ENCODE measurements at regions not wholly inside any gene's neighbourhood (a gene's known extent, or its start where the extent isn't known, plus 50 kb on each side); places are given as distances from the start of the nearest gene placed in this dataset.

DNA sequence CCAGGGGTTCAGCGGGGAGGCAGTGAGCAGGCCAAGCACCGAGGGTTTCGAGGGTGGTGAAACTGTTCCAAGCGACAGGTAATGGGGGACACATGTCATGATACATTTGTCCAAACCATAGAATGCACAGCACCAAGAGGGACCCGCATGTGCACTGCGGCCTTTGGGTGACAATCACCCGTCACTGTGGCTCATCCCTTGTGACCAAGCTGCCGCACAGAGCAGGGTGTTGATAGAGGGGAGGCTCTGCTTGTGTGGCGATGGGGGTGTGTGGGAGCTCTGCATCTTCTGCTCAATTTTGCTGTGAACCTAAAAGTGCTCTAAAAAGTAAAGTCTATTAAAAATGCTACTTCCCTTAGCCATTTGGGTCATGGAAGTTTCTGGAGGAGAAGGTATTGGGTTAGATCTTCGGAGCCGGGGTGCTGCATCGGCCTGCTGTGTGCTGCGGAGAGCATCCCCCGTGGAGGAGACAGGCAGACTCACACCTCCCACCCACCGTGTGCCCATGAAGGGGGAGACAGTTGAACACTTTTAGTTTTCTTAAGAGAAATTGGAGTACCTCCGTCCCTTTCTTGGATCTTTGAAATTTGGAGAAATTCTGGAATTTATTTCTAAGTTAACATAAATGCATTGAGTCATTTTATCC, 280.4 kb upstream of the IRX2 start:
- 93% methylated on average over 6 of the region's 16 CpGs for WGBS (ENCODE audit: insufficient coverage)
- no peak overlapping the region for H3K4me3 ChIP-seq (ENCODE audit: control extremely low read depth in 1 of 5, extremely low read depth in 1 of 5, insufficient read depth in 1 of 5, low read depth in 2 of 5, low read length in 4 of 5)
- no peaks in the 10 kb centered on the region for H3K36me3 ChIP-seq (replicated peaks in 1 of 2; ENCODE audit: control extremely low read depth in 1 of 2, control insufficient read depth in 1 of 2, extremely low read depth in 1 of 2, insufficient read depth in 2 of 2, low read length in 1 of 2)
- H3K4me2 ChIP-seq (replicated peaks; ENCODE audit: low read depth, low read length, poor library complexity, severe bottlenecking), result no peak overlapping the region
- H3K27me3 Mint-ChIP-seq, result no peaks in the 10 kb centered on the region
- H3K27ac Mint-ChIP-seq, result no peak overlapping the region
- H3K9me3 ChIP-seq (ENCODE audit: control extremely low read depth in 1 of 3, control insufficient read depth in 2 of 3, insufficient read depth in 1 of 3, low read length in 2 of 3), result peaks cover 0 to 54% (median 0%) of the 10 kb centered on the region in 3 donors
- TF ChIP-seq EZH2 (IDR thresholded peaks at IDR 0.05; ENCODE audit: borderline replicate concordance, insufficient read depth, low read depth, low read length, poor library complexity, severe bottlenecking), result no peak
- TF ChIP-seq, protein P1, sequence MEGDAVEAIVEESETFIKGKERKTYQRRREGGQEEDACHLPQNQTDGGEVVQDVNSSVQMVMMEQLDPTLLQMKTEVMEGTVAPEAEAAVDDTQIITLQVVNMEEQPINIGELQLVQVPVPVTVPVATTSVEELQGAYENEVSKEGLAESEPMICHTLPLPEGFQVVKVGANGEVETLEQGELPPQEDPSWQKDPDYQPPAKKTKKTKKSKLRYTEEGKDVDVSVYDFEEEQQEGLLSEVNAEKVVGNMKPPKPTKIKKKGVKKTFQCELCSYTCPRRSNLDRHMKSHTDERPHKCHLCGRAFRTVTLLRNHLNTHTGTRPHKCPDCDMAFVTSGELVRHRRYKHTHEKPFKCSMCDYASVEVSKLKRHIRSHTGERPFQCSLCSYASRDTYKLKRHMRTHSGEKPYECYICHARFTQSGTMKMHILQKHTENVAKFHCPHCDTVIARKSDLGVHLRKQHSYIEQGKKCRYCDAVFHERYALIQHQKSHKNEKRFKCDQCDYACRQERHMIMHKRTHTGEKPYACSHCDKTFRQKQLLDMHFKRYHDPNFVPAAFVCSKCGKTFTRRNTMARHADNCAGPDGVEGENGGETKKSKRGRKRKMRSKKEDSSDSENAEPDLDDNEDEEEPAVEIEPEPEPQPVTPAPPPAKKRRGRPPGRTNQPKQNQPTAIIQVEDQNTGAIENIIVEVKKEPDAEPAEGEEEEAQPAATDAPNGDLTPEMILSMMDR (IDR thresholded peaks at IDR 0.05), result no peak
- H3K4me1 Mint-ChIP-seq, result no peaks in the 10 kb centered on the region
- ChIA-PET POLR2A (no interaction called here), CTCF (no interaction called here)
- H3K27ac ChIP-seq (ENCODE audit: low read length in 2 of 2), result no peak overlapping the region
- ATAC-seq (ENCODE audit: low read depth) (no peak), DNase-seq (no peak)
- H3K27me3 ChIP-seq (replicated peaks in 1 of 4; ENCODE audit: control extremely low read depth in 1 of 4, control insufficient read depth in 3 of 4, insufficient read depth in 4 of 4, low read length in 3 of 4), result no peaks in the 10 kb centered on the region
- no peaks in the 10 kb centered on the region for H3K4me1 ChIP-seq (ENCODE audit: control insufficient read depth in 2 of 2, insufficient read depth in 2 of 2, low read length in 2 of 2)
- H3K9ac ChIP-seq (ENCODE audit: low read length), result no peak overlapping the region
- no peak overlapping the region for H3K4me3 Mint-ChIP-seq
- intact Hi-C loops (cut with micrococcal nuclease), result no loop called here
- H3K79me2 ChIP-seq (ENCODE audit: control insufficient read depth, insufficient read depth, low read length), result no peaks in the 10 kb centered on the region
- no peaks in the 10 kb centered on the region for H4K20me1 ChIP-seq (ENCODE audit: control insufficient read depth, insufficient read depth, low read length, poor library complexity, severe bottlenecking)
- H3K9me3 Mint-ChIP-seq (ENCODE audit: insufficient read depth), result peaks cover 4% of the 10 kb centered on the region
- H2AFZ ChIP-seq (ENCODE audit: insufficient read depth, low read depth, low read length, poor library complexity, severe bottlenecking), result no peak overlapping the region

DNA sequence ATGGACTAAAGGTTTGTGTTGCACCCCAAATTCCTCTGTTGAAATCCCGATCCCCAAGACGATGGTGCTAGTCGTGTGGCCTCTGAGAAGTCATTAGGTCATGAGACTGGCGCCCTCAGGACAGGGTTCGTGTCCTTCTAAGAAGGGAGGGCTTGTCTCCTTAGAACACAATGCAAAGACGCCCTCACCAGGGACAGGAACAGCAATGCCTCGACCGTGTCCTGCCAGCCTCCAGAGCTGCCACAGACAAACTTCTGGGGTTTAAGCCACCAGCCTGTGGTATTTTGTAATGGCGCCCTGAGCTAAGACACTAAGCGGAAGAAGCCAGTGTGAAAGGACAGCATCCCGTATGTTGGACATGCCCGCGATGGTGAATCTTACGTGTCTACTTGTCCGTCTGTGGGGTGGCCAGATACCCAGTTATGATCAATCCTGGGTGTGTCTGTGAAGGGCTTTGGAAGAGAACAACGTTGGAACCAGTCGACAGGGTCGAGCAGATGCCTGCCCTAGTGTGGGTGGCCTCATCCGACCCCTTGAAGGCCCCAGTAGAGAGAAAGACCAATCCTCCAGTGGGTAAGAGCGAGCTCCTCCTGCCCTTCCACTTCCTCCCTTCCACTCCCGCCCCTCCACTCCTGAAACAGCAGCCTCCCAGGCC, 279.2 kb upstream of the IRX2 start:
- Histone ChIP-seq H3K9ac (ENCODE audit: low read length) (no peak overlapping the region), H3K9me3 (ENCODE audit: control extremely low read depth in 1 of 3, control insufficient read depth in 2 of 3, insufficient read depth in 1 of 3, low read length in 2 of 3) (peaks cover 0 to 55% (median 0%) of the 10 kb centered on the region in 3 donors), H3K27ac (ENCODE audit: low read length in 2 of 2) (no peak overlapping the region), H3K79me2 (ENCODE audit: control insufficient read depth, insufficient read depth, low read length) (no peaks in the 10 kb centered on the region), H3K27me3 (replicated peaks in 1 of 4; ENCODE audit: control extremely low read depth in 1 of 4, control insufficient read depth in 3 of 4, insufficient read depth in 4 of 4, low read length in 3 of 4) (no peaks in the 10 kb centered on the region), H3K4me3 (ENCODE audit: control extremely low read depth in 1 of 5, extremely low read depth in 1 of 5, insufficient read depth in 1 of 5, low read depth in 2 of 5, low read length in 4 of 5) (no peak overlapping the region), H4K20me1 (ENCODE audit: control insufficient read depth, insufficient read depth, low read length, poor library complexity, severe bottlenecking) (no peaks in the 10 kb centered on the region), H2AFZ (ENCODE audit: insufficient read depth, low read depth, low read length, poor library complexity, severe bottlenecking) (no peak overlapping the region), H3K36me3 (replicated peaks in 1 of 2; ENCODE audit: control extremely low read depth in 1 of 2, control insufficient read depth in 1 of 2, extremely low read depth in 1 of 2, insufficient read depth in 2 of 2, low read length in 1 of 2) (no peaks in the 10 kb centered on the region), H3K4me2 (replicated peaks; ENCODE audit: low read depth, low read length, poor library complexity, severe bottlenecking) (no peak overlapping the region), H3K4me1 (ENCODE audit: control insufficient read depth in 2 of 2, insufficient read depth in 2 of 2, low read length in 2 of 2) (no peaks in the 10 kb centered on the region)
- Mint-ChIP-seq H3K4me1 (no peaks in the 10 kb centered on the region), H3K4me3 (no peak overlapping the region), H3K27ac (no peak overlapping the region), H3K9me3 (ENCODE audit: insufficient read depth) (peaks cover 4% of the 10 kb centered on the region), H3K27me3 (no peaks in the 10 kb centered on the region)
- no peak for TF ChIP-seq EZH2 (IDR thresholded peaks at IDR 0.05; ENCODE audit: borderline replicate concordance, insufficient read depth, low read depth, low read length, poor library complexity, severe bottlenecking)
- TF ChIP-seq, protein P1 (IDR thresholded peaks at IDR 0.05), result no peak
- ATAC-seq (ENCODE audit: low read depth) (no peak), DNase-seq (no peak)
- 94% methylated on average over 18 of the region's 21 CpGs for WGBS (ENCODE audit: insufficient coverage)
- CTCF ChIA-PET, result no interaction called here
- POLR2A ChIA-PET, result no interaction called here
- intact Hi-C loops (cut with micrococcal nuclease), result no loop called here
